Pancreas (tissue), 10 donors: ENCODE measurements at regions not wholly inside any gene's neighbourhood (a gene's known extent, or its start where the extent isn't known, plus 50 kb on each side); places are given as distances from the start of the nearest gene placed in this dataset.

Experiments
- ATAC-seq, 4 donors: fragments of 200-7000 bp; cut with Tn5 transposase; one replicate each; pipeline versions ENCODE4 v1.8.0 to v1.9.1; 2020; ENCODE audit warnings: mild to moderate bottlenecking in 4 of 4, moderate library complexity in 4 of 4
- DNase-seq, 6 donors: peaks; one replicate each; pipeline ENCODE4 v3.0.0-alpha.2; 2020
- FAIRE-seq: peaks from 2 replicates; lab custom pipeline; 2012; peaks lifted over from hg19 to GRCh38; lab: Jason Lieb, UNC
- H3K27ac ChIP-seq, 4 donors: fragments of 200-600 bp; sonication (generic); 1 replicate in 3 of 4; 2 replicates in 1 of 4; pipeline versions ENCODE4 v1.5.0 to v1.8.0; 2020
- H3K27me3 ChIP-seq, 4 donors: fragments of 200-600 bp; one replicate each; pipeline ENCODE4 v1.8.0; 2021
- H3K36me3 ChIP-seq, 3 donors: fragments of 200-600 bp; sonication (generic) in 1 of 3; one replicate each; pipeline versions ENCODE4 v1.5.0 to v1.8.0; 2020 to 2021
- H3K4me1 ChIP-seq, 3 donors: fragments of 200-600 bp; one replicate each; pipeline ENCODE4 v1.8.0; 2021
- H3K4me3 ChIP-seq, 4 donors: fragments of 200-600 bp; sonication (generic) in 2 of 4; one replicate each; pipeline versions ENCODE4 v1.5.0 to v1.8.0; 2020 to 2021
- H3K9me3 ChIP-seq, 4 donors: fragments of 200-600 bp; one replicate each; pipeline ENCODE4 v1.8.0; 2021
- WGBS, 2 donors: extraction: QIAGEN DNeasy Blood & Tissue Kit; methylation state at CpG; one replicate each; pipeline ENCODE4 v1.1.7; 2013; 5-methylcytosine and 5-hydroxymethylcytosine counted together
- intact Hi-C, 3 donors: fragments of 100-400 bp; cut with DNase I; formaldehyde crosslinking; loops; one replicate each; pipeline versions ENCODE4 v1.11.1 to v1.14.2; 2022
- TF ChIP-seq, protein P1 (sequence below), 4 donors: fragments of 200-600 bp; sonication (generic) in 3 of 4; IDR thresholded peaks; one replicate each; pipeline versions ENCODE4 v1.5.0 to v1.8.0; 2021; ENCODE audit warnings: antibody characterized with exemption in 4 of 4
- donor health status: healthy with polysubstance abuse.
- donor health status: DM: no; HTN: no; CAD: no; lungs with moderate emphysema.
- donor health status: DM: no; HTN: no; CAD: no.
- donor health status: control.
- donor health status: control.
- donor health status: Bipolar disorder and iron deficiency.
- donor health status: DM: yes; HTN: yes; CAD: no.
- donor health status: DM: no; HTN: no; CAD: no.
- donor health status: DM: no; HTN: no; CAD: no.
- donor health status: DM: yes; HTN: yes; CAD: no.

DNA sequence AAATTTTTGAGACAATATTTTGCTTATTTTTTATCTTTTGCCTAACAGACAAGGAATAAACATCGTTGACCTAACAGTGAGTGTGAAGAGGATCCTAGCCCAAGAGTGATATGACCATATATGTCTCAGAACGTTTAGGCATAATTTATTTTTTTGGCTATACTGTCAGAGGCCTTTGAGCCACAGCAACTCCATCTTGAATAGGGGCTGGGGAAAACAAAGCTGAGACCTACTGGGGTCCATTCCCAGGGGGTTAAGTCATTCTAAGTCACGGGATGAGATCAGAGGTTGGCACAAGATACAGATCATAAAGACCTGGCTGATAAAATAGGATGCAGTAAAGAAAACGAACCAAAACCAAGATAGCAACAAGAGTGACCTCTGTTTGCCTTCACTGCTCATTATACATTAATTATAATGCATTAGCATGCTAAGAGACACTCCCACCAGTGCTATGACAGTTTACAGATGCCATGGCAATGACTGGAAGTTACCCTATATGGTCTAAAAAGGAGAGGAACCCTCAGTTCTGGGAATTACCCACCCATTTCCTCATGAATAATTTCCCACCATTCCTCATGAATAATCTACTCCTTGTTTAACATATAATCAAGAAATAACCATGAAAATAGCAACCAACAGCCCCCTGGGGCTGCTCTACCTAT lies 510.9 kb upstream of the PCDH9 start:
- no peak for ATAC-seq
- DNase-seq = no peak
- no peak overlapping the region for H3K4me3 ChIP-seq
- H3K27me3 ChIP-seq = no peaks in the 10 kb centered on the region
- TF ChIP-seq, protein P1, sequence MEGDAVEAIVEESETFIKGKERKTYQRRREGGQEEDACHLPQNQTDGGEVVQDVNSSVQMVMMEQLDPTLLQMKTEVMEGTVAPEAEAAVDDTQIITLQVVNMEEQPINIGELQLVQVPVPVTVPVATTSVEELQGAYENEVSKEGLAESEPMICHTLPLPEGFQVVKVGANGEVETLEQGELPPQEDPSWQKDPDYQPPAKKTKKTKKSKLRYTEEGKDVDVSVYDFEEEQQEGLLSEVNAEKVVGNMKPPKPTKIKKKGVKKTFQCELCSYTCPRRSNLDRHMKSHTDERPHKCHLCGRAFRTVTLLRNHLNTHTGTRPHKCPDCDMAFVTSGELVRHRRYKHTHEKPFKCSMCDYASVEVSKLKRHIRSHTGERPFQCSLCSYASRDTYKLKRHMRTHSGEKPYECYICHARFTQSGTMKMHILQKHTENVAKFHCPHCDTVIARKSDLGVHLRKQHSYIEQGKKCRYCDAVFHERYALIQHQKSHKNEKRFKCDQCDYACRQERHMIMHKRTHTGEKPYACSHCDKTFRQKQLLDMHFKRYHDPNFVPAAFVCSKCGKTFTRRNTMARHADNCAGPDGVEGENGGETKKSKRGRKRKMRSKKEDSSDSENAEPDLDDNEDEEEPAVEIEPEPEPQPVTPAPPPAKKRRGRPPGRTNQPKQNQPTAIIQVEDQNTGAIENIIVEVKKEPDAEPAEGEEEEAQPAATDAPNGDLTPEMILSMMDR (IDR thresholded peaks at IDR 0.05) = no peak
- 34 to 35% methylated on average over 4 of the region's 4 CpGs for WGBS, 2 donors
- H3K9me3 ChIP-seq = no peaks in the 10 kb centered on the region
- H3K36me3 ChIP-seq = no peaks in the 10 kb centered on the region
- no peaks in the 10 kb centered on the region for H3K4me1 ChIP-seq
- H3K27ac ChIP-seq = no peak overlapping the region
- no peak for FAIRE-seq
- intact Hi-C loops = no loop called here

DNA sequence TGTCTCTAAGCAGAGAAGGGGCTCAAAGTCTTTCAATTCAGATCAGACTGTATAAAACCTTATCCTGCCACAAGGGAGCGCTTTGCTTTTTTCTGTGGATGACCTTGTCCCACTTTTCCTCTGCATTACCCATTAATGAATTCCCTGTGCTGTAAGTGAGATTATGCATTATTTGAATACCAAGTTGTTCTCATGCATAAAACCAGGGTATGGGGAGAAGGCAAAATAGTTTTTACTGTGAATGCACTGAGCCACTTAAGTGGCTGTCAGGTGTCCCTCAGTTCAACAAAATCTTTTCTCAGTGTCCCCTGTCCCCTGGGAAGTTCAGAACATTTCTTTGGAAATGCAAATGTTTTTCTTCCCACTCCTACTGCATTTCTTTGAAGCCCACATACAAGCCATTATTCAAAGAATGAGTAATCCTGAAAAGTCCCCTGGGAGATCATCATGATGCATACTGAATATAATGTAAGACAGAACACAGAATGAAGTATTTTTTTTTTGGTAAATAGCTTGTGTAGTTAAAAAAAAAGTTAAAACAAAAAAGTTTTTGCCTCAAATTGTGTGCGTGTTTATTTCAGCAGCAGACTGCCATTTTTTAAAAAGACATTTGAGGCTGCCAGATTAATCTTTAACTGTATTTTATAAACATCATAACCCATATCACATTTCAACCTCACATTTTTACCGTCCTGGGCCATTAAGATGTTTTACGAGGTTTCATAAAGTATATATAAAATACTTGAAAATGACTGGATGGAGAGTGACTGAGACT lies 506.7 kb upstream of the PCDH9 start:
- intact Hi-C loops = no loop called here
- peak in 1 of 4 donors; percentile 62 for ATAC-seq
- Histone ChIP-seq H3K27ac (no peak overlapping the region), H3K36me3 (no peaks in the 10 kb centered on the region), H3K27me3 (no peaks in the 10 kb centered on the region), H3K4me1 (no peaks in the 10 kb centered on the region), H3K9me3 (no peaks in the 10 kb centered on the region), H3K4me3 (no peak overlapping the region)
- TF ChIP-seq, protein P1 (IDR thresholded peaks at IDR 0.05) = no peak
- FAIRE-seq = peak; percentile 70
- 19 to 33% methylated on average over 4 of the region's 4 CpGs for WGBS, 2 donors
- DNase-seq = no peak

DNA sequence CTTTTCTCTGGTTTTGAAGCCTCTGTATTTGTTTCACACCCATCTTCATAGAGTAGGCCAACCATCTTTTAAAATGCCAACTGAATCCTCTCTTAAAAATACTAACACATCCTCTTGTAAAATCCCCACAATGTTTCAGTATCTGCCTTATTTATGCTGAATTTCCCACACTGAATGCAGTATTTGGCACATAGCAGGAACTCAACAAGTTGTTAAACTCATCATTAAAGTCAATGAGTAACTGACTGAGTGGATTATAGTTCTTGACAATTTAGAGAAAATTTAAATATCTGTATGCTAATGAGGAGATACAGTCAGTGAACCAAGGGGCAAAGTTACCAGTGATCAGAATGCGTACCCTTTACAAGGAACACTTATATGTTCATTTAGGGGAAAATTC lies 505.5 kb upstream of the PCDH9 start:
- ATAC-seq (no peak), DNase-seq (no peak), FAIRE-seq (no peak)
- WGBS, 2 donors = 82 to 95% methylated on average over 1 of the region's 1 CpG
- TF ChIP-seq, protein P1 (IDR thresholded peaks at IDR 0.05) = no peak
- Histone ChIP-seq H3K27me3 (no peaks in the 10 kb centered on the region), H3K36me3 (no peaks in the 10 kb centered on the region), H3K27ac (no peak overlapping the region), H3K9me3 (no peaks in the 10 kb centered on the region), H3K4me1 (no peaks in the 10 kb centered on the region), H3K4me3 (no peak overlapping the region)
- intact Hi-C loops = no loop called here

DNA sequence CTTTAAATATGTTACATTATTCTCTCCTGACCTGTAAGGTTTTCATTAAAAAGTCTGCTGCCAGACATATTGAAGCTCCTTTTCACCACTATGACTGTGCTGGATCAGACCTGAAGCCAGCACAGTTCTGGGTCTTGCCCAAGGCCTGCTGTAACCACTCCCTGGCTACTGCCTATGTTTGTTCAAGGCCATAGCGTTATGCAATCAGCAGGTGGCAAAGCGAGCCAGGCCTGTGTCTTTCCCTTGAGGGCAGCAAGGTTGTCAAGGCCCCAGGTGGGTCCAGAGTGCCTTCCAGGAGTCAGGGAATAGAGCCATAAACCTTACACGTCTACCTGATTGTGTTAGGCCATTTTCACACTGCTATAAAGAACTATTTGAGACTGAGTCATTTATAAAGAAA lies 496.8 kb upstream of the PCDH9 start:
- no peak overlapping the region for H3K27ac ChIP-seq
- DNase-seq (peak in 3 of 6 donors; percentile 3 to 22 (median 9)), FAIRE-seq (no peak), ATAC-seq (peak in 1 of 4 donors; percentile 49)
- H3K27me3 ChIP-seq = no peaks in the 10 kb centered on the region
- TF ChIP-seq, protein P1 (IDR thresholded peaks at IDR 0.05) = no peak
- no peaks in the 10 kb centered on the region for H3K4me1 ChIP-seq
- intact Hi-C loops = no loop called here
- WGBS, 2 donors = 27 to 38% methylated on average over 3 of the region's 3 CpGs
- H3K9me3 ChIP-seq = no peaks in the 10 kb centered on the region
- H3K36me3 ChIP-seq = no peaks in the 10 kb centered on the region
- H3K4me3 ChIP-seq = no peak overlapping the region

DNA sequence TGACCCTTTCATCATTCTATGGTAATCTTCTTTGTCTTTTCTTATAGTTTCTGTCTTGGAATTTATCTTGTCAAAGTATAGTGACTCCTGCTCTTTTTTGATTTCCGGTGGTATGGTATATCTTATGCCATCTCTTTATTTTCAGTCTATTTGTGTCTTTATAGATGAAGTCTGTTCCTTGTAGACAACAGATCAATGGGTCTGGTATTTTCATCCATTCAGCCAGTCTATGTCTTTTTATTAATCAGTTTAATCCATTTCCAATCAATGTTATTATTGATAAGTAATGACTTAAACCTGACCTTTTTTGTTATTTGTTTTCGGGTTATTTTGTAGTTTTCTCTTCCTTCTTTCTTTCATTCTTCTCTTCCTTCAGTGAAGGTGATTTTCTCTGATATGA lies 495.9 kb upstream of the PCDH9 start:
- TF ChIP-seq, protein P1 (IDR thresholded peaks at IDR 0.05) = no peak
- ATAC-seq (no peak), DNase-seq (no peak), FAIRE-seq (no peak)
- Histone ChIP-seq H3K4me3 (no peak overlapping the region), H3K27me3 (no peaks in the 10 kb centered on the region), H3K27ac (no peak overlapping the region), H3K4me1 (no peaks in the 10 kb centered on the region), H3K36me3 (no peaks in the 10 kb centered on the region), H3K9me3 (no peaks in the 10 kb centered on the region)
- intact Hi-C loops = no loop called here
- WGBS, 2 donors = 58 to 67% methylated on average over 2 of the region's 2 CpGs
